GM19043 (cell line): ENCODE measurements at regions not wholly inside any gene's neighbourhood (a gene's known extent, or its start where the extent isn't known, plus 50 kb on each side); places are given as distances from the start of the nearest gene placed in this dataset.

Source experiments
- ATAC-seq: cut with Tn5 transposase; IDR thresholded peaks from one replicate; pipeline ENCODE4 v1.9.1; 2021; ENCODE audit warnings: low read depth; ENCODE audit not compliant: unreplicated experiment

GRCh38 chr10:62648921-62649320 is 155.6 kb upstream of the ADO start:
- no peak for ATAC-seq

- no peak for ATAC-seq
Observed at GRCh38 chr10:62650411-62650810, 154.1 kb upstream of the ADO start.

- ATAC-seq = no peak
Observed at GRCh38 chr10:62651341-62651740, 153.2 kb upstream of the ADO start.

GRCh38 chr10:62652114-62652513 is 152.4 kb upstream of the ADO start:
- ATAC-seq = no peak

- ATAC-seq = no peak
Observed at GRCh38 chr10:62652564-62652963, 152.0 kb upstream of the ADO start.

GRCh38 chr10:62653254-62653653 is 151.3 kb upstream of the ADO start:
- peak; percentile 82 for ATAC-seq

- no peak for ATAC-seq
Observed at GRCh38 chr10:62654966-62655336, 149.6 kb upstream of the ADO start.

- peak; percentile 76 for ATAC-seq
Observed at GRCh38 chr10:62655337-62655994, 149.1 kb upstream of the ADO start.

- no peak for ATAC-seq
Observed at GRCh38 chr10:62657244-62657835, 147.2 kb upstream of the ADO start.

- no peak for ATAC-seq
Observed at GRCh38 chr10:62658516-62658915, 146.0 kb upstream of the ADO start.

GRCh38 chr10:62661143-62661542 is 143.4 kb upstream of the ADO start:
- no peak for ATAC-seq

- ATAC-seq = no peak
Observed at GRCh38 chr10:62662486-62662885, 142.0 kb upstream of the ADO start.

GRCh38 chr10:62665771-62666170 is 138.7 kb upstream of the ADO start:
- no peak for ATAC-seq

- ATAC-seq = no peak
Observed at GRCh38 chr10:62666275-62666674, 138.2 kb upstream of the ADO start.

- ATAC-seq = no peak
Observed at GRCh38 chr10:62669341-62669740, 135.2 kb upstream of the ADO start.

GRCh38 chr10:62671104-62671503 is 133.4 kb upstream of the ADO start:
- no peak for ATAC-seq

GRCh38 chr10:62681211-62681940 is 123.1 kb upstream of the ADO start:
- peak; percentile 95 for ATAC-seq

GRCh38 chr10:62684911-62685310 is 119.6 kb upstream of the ADO start:
- ATAC-seq = no peak

- no peak for ATAC-seq
Observed at GRCh38 chr10:62687230-62687748, 117.2 kb upstream of the ADO start.

- no peak for ATAC-seq
Observed at GRCh38 chr10:62688971-62689700, 115.4 kb upstream of the ADO start.

- ATAC-seq = peak; percentile 47
Observed at GRCh38 chr10:62689712-62690111, 114.8 kb upstream of the ADO start.
